ENCODE measurements at regions not wholly inside any gene's neighbourhood (a gene's known extent, or its start where the extent isn't known, plus 50 kb on each side); places are given as distances from the start of the nearest gene placed in this dataset.

DNA sequence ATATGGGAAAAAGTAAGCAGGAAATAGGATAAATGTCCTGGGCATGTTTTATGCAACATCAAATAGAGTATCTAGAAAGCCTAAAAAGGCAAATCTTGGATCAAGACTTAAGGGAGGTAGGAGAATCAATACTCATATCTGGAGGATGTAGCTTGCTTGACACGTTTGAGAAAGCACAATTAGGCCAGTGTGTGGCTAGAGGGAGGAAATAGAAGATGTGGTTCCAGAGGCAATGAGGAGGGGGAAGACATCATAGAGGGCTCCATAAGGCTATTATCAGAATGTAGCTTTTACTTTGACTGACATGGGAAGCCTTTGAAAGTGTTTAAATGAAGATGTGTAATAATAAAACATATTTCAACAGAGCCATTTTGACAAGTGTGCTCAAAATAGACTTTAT is 200.7 kb upstream of the CDH12 start:
- Histone ChIP-seq H3K9ac (ENCODE audit: low read length) (no peak overlapping the region), H3K4me3 (ENCODE audit: insufficient read depth, low read length, poor library complexity, severe bottlenecking) (no peak overlapping the region), H3K79me2 (ENCODE audit: insufficient read depth, low read length) (no peaks in the 10 kb centered on the region), H2AFZ (ENCODE audit: low read depth, low read length, severe bottlenecking) (no peak overlapping the region), H3K27me3 (ENCODE audit: low read length) (no peaks in the 10 kb centered on the region), H3K36me3 (ENCODE audit: low read length) (no peaks in the 10 kb centered on the region), H3K27ac (ENCODE audit: low read depth, low read length) (no peak overlapping the region), H3K4me2 (ENCODE audit: low read depth, low read length, poor library complexity, severe bottlenecking) (no peak overlapping the region), H4K20me1 (ENCODE audit: low read depth, low read length) (no peaks in the 10 kb centered on the region), H3K9me3 (ENCODE audit: insufficient read depth, low read length) (no peaks in the 10 kb centered on the region), H3F3A (ENCODE audit: insufficient read depth) (no peaks in the 10 kb centered on the region), H3K9me2 (replicated peaks; ENCODE audit: insufficient read depth, low read length) (no peaks in the 10 kb centered on the region)
- no peak for TF ChIP-seq EZH2phosphoT487 (conservative IDR thresholded peaks at IDR 0.05; ENCODE audit: low read length)
- TF ChIP-seq, protein P1, sequence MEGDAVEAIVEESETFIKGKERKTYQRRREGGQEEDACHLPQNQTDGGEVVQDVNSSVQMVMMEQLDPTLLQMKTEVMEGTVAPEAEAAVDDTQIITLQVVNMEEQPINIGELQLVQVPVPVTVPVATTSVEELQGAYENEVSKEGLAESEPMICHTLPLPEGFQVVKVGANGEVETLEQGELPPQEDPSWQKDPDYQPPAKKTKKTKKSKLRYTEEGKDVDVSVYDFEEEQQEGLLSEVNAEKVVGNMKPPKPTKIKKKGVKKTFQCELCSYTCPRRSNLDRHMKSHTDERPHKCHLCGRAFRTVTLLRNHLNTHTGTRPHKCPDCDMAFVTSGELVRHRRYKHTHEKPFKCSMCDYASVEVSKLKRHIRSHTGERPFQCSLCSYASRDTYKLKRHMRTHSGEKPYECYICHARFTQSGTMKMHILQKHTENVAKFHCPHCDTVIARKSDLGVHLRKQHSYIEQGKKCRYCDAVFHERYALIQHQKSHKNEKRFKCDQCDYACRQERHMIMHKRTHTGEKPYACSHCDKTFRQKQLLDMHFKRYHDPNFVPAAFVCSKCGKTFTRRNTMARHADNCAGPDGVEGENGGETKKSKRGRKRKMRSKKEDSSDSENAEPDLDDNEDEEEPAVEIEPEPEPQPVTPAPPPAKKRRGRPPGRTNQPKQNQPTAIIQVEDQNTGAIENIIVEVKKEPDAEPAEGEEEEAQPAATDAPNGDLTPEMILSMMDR (IDR thresholded peaks at IDR 0.05; ENCODE audit: insufficient read depth, low read length, poor library complexity, severe bottlenecking): no peak

DNA sequence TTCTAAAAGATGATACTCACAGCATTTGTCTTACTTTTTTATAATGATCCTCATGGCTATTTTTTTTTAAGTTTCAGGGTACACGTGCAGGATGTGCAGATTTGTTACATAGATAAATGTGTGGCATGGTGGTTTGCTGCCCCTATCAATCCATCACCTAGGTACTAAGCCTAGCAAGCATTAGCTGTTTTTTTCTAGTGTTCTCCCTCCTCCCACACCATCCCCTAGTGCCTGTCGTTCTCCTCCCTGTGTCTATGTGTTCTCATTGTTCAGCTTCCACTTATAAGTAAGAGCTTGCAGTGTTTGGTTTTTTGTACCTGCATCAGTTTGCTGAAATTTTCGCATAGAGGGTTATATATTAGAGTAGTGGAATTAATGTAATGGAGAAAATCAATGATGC is 189.1 kb upstream of the CDH12 start:
- Histone ChIP-seq H3K9me3 (ENCODE audit: insufficient read depth, low read length) (no peaks in the 10 kb centered on the region), H3K9me2 (replicated peaks; ENCODE audit: insufficient read depth, low read length) (no peaks in the 10 kb centered on the region), H3K4me2 (ENCODE audit: low read depth, low read length, poor library complexity, severe bottlenecking) (no peak overlapping the region), H3K79me2 (ENCODE audit: insufficient read depth, low read length) (no peaks in the 10 kb centered on the region), H4K20me1 (ENCODE audit: low read depth, low read length) (no peaks in the 10 kb centered on the region; the same call in 1 of the 2 replicates), H3F3A (ENCODE audit: insufficient read depth) (no peaks in the 10 kb centered on the region), H3K27ac (ENCODE audit: low read depth, low read length) (no peak overlapping the region), H2AFZ (ENCODE audit: low read depth, low read length, severe bottlenecking) (no peak overlapping the region), H3K4me3 (ENCODE audit: insufficient read depth, low read length, poor library complexity, severe bottlenecking) (no peak overlapping the region), H3K9ac (ENCODE audit: low read length) (no peak overlapping the region), H3K36me3 (ENCODE audit: low read length) (no peaks in the 10 kb centered on the region), H3K27me3 (ENCODE audit: low read length) (no peaks in the 10 kb centered on the region)
- no peak for TF ChIP-seq EZH2phosphoT487 (conservative IDR thresholded peaks at IDR 0.05; ENCODE audit: low read length)
- TF ChIP-seq, protein P1 (IDR thresholded peaks at IDR 0.05; ENCODE audit: insufficient read depth, low read length, poor library complexity, severe bottlenecking): no peak

DNA sequence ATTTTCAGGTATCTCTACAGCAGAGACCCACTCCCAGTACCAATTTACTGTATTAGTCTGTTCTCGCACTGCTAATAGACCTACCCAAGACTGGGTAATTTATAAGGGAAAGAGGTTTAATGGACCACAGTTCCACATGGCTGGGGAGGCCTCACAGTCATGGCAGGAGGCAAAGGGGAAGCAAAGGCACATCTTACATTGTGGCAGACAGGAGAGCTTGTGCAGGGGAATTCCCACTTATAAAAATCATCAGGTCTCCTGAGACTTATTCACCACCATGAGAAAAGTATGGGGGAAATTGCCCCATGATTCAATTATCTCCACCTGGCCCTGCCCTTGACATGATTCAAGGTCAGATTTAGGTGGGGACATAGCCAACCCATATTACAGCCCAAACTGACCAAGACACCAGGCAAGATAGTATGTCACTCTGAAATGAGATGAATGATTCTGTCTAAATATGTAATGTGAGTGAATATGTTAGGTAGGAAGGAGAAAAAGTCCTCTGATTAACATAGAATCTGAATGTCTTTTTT is 182.5 kb upstream of the CDH12 start:
- no peak for TF ChIP-seq EZH2phosphoT487 (conservative IDR thresholded peaks at IDR 0.05; ENCODE audit: low read length)
- TF ChIP-seq, protein P1 (IDR thresholded peaks at IDR 0.05; ENCODE audit: insufficient read depth, low read length, poor library complexity, severe bottlenecking): no peak
- Histone ChIP-seq H2AFZ (ENCODE audit: low read depth, low read length, severe bottlenecking) (no peak overlapping the region), H3K27me3 (ENCODE audit: low read length) (no peaks in the 10 kb centered on the region), H3K36me3 (ENCODE audit: low read length) (no peaks in the 10 kb centered on the region), H3K9me3 (ENCODE audit: insufficient read depth, low read length) (peaks cover 3% of the 10 kb centered on the region; the same call in 1 of the 2 replicates), H4K20me1 (ENCODE audit: low read depth, low read length) (no peaks in the 10 kb centered on the region; the same call in 1 of the 2 replicates), H3F3A (ENCODE audit: insufficient read depth) (no peaks in the 10 kb centered on the region), H3K9ac (ENCODE audit: low read length) (no peak overlapping the region), H3K4me3 (ENCODE audit: insufficient read depth, low read length, poor library complexity, severe bottlenecking) (no peak overlapping the region), H3K79me2 (ENCODE audit: insufficient read depth, low read length) (no peaks in the 10 kb centered on the region), H3K9me2 (replicated peaks; ENCODE audit: insufficient read depth, low read length) (no peaks in the 10 kb centered on the region), H3K27ac (ENCODE audit: low read depth, low read length) (no peak overlapping the region), H3K4me2 (ENCODE audit: low read depth, low read length, poor library complexity, severe bottlenecking) (no peak overlapping the region)

Data from SU-DHL-6 (cell line).